HG02759 (cell line): ENCODE measurements at regions not wholly inside any gene's neighbourhood (a gene's known extent, or its start where the extent isn't known, plus 50 kb on each side); places are given as distances from the start of the nearest gene placed in this dataset.
A peak's percentile ranks its signal among the peaks of the same experiment; 100 is the strongest.

Source experiments
- ATAC-seq: cut with Tn5 transposase; IDR thresholded peaks from one replicate; pipeline ENCODE4 v1.9.1; 2021; ENCODE audit warnings: mild to moderate bottlenecking, moderate library complexity; ENCODE audit not compliant: unreplicated experiment

DNA sequence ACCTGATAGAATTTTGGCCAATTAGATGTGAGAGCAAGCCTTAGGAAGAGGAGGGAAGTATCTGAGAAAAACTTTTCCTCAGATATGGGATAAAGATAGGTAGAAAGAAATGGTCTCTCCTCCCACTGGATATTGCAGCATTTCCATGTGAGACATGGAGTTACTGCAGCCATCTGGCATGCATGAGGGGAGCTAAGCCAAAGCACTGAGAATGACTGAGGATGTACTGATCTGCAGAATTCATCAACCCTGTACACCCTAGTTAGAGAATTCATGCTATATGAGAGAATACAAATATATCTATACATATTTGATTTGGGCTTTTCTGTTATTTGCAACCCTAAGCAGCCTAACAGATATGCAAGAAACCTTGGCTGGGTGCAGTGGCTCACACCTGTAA, 52.5 kb upstream of the RPL34 start:
- no peak for ATAC-seq

GRCh38 chr4:108561116-108561515, 59.3 kb upstream of the RPL34 start:
- ATAC-seq, result no peak

GRCh38 chr4:108560616-108561015, 59.8 kb upstream of the RPL34 start:
- no peak for ATAC-seq

- no peak for ATAC-seq
These were observed 60.5 kb upstream of the RPL34 start for GRCh38 chr4:108559911-108560310.

GRCh38 chr4:108559068-108559793, 61.1 kb upstream of the RPL34 start:
- ATAC-seq, result no peak

DNA sequence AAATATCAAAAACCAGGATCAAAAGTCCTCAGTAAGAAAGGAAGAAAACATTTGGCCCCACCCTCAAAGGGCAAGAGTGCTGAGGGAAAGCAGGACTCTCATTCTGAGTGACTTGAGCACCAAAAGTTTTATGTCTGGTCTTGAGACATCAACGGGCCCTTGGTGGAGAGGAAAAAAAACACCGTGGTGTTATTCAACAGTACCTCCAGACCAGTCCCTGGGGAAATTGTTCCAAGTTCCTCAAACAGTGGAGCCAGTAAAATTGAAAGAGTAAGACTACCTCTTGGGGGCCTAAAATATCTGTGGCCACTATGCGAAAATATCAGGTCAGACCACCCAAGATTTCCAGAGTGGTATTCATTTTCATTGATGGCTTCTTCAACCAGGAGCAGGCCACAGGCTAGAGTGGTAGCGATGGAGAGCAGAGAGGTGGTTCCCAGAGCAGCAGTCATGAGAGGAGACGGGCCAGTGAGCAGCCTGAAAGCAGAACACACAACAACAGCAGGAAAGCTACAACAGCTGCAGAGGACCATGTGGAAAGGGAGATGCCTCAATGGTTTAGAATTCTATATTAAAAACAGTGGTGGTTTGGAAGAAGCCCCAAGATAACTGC, 63.7 kb upstream of the RPL34 start:
- peak; percentile 82 for ATAC-seq

DNA sequence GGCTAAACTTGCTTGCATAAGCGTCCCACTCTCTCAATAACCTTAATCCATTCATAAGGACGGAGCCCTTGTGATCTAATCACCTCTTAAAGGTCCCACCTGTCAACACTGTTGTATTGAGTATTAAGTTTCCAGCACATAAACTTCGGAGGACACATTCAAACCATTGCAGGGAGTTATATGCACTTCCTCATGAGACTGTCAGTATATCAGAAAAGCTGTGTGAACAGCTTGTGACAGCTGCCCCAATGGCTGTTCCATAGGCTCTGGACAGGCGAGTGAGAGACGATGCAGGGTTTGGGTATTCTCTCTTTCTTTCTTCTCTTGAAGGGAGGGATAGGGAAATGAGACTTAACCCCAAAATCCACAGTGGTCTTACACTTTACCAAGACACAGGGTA, 64.2 kb upstream of the RPL34 start:
- ATAC-seq, result no peak

GRCh38 chr4:108555701-108556100, 64.7 kb upstream of the RPL34 start:
- no peak for ATAC-seq

DNA sequence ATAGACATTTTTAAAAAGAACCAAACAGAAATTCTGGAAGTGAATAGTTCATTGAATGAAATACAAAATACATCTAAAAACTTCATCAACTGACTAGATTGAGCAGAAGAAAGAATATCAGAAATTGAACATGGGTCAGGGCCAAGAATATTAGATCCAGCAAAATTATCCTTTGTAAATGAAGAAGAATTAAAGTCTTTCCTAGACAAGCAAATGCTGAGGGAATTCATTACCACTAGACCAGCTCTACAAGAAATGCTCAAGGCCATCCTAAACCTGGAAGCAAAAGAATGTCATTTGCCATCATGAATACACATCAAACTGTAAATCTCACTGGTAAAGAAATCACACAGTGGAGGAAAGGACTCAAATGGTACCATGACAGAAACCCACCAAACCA, 72.7 kb upstream of the RPL34 start:
- ATAC-seq, result no peak

DNA sequence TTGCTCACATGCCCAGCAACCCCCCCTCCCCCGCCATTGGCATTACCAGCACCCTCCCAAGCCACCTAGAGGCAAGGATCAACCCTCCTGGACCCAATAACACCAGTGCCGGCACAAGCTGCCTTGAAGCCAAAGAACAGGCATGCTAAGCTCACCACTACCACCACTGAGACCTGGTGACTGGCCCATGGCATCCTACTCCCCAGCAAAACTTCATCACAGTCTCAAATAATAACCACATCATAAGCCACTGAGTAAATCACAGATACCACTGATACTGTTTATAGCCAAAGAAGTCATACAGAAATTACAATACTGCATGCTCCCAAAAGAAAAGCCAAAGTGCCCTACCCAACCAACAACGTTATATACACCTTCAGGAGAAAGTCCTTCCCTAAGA, 73.6 kb upstream of the RPL34 start:
- ATAC-seq, result no peak

- no peak for ATAC-seq
These were observed 75.9 kb upstream of the RPL34 start for GRCh38 chr4:108544481-108544880.

DNA sequence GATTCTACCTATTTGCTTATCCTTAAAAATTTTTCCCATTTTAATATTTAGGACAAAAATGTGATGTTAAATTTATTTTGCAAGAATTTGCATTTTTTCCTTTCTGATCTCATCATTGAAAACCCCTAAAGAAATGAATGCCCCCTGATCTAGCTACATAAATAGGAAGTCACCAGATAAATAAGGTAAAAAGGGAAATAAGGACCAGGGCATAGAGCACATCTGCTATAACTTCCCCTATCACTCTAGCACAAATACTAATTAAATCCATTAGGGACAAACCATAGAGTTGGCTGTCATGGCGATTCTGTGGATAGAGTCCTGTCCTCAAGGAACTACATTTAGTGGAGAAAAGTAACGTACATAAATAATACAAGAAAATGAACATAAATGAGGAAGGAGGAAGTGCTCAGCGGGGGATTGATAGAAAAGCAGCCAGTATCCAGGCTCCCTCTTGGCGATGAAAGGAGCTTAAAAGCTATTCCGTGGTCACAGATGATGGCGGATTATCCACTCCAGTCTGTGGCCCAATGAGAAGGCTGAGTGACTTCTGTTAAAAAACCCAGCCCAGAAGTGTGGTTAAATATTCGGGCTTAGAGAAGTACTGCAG, 76.9 kb upstream of the RPL34 start:
- no peak for ATAC-seq

DNA sequence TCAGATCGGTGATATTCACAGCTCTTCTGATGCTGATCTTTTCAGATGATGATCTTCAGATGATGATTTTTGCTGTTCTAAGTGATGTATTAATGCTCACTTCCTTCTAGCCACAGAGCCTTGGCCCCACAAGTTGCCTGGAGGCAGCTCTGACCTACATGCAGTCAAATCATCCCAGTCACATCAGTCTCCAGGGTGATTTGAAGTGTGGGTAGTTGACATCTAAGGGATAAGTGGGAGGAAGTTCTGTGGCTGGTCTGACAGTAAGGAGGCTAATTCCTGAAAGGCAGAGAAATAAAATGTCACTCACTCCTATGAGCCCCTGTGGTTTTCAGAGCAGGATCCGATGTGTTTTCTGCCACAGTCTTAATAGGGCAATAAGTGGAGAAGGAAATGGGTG, 79.8 kb upstream of the RPL34 start:
- ATAC-seq, result peak; percentile 64

DNA sequence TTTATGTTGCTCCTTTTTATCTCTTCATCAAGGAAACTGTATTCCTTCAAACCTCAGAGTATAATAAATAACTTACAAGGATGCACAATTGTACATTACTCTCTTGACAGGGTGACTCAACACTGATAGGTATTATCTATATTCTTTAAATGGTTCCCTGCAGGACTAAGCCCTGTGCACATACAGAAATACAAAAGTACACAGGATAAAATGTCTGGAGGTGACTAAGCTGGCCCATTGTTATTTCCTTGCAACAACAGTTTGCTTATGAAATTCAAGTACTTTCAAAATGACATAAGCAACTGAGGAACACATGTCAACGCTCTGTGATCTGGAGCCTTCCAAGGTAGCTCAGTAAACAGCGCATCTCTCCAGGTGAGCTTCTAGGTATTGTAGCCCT, 83.8 kb upstream of the RPL34 start:
- no peak for ATAC-seq

GRCh38 chr4:108535757-108536156, 84.6 kb upstream of the RPL34 start:
- no peak for ATAC-seq

GRCh38 chr4:108533876-108534275, 86.5 kb upstream of the RPL34 start:
- no peak for ATAC-seq

DNA sequence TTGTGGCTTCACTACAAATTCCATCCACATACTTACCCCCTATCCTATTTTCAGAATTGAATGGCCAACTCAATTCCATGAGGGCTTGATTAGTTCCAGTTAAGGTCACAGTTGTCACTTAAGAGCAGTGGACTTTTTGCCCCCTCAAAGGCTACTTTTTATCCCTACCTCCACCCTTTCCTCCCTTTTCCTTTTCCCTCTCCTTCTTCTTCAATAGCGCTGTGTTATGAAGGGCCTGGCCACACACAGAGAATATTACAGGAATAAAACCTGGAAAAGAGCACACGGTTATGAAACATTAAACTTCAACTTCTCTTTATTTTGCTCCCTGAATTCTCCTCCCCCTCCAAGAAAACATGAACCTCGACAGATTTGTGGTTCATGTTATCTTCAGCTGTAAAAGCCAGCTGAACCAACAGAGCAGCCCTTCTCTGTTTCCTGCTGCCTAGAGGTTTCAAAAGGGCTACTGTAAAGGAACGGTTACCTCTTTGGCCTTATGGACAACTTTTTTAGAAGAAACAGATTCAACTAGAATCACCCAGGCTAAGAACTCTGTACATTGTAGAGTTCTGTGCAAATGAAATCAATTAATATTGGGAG, 87.0 kb upstream of the RPL34 start:
- ATAC-seq, result no peak

DNA sequence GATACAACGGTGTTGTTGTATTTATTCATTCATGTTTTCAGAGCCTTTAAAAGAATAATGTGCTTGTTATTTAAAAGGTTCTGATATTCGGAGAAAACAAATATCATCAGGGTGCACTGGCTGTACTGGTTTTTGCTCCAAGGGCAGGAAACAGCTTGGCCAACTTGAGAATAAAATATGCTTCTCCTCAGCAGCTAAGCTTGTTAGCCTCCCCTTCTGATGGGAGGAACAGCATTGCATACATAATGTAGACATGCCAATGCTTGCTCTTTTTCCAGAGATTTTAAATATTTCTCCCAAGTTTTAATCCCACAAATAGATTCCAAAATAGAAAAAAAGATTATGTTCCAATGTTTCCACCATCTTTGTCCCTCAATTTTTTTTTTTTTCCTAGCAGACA, 87.6 kb upstream of the RPL34 start:
- no peak for ATAC-seq

DNA sequence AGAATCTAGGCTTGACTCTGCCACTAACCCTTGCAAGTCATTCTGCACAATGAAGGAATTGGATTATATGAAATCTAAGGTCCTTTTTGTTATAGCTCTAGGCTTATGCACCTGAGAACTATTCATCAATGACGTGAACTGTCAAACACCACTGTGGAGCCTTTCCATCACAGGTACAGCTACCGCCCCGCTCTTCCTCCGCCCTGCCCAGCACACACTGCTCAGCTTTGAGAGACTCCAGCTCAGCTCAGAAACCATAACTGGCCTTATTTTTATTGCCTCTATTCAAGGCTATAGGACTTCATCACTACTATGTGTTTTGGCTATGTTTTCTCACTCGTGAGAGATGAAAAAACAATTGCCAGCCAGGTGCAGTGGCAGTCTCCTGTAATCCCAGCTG, 88.2 kb upstream of the RPL34 start:
- no peak for ATAC-seq

DNA sequence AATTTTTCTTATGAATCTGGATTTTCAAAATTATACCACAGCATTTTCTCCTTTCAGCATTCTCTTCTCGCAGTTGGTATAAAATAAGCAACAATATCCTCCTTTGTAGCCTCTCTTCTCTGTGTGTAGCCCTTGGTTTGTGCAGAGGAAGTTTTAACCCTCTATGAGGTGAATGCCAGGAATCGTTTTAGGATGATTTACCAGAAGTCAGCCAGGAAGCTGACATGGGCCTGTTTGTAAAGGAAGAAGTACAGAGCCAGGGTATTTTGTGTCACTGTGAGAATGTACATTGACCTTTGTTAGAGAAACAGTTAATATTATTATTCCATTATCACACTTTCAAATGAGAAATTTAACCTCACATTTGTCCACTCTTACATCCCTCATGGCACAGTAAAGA, 88.9 kb upstream of the RPL34 start:
- ATAC-seq, result no peak

DNA sequence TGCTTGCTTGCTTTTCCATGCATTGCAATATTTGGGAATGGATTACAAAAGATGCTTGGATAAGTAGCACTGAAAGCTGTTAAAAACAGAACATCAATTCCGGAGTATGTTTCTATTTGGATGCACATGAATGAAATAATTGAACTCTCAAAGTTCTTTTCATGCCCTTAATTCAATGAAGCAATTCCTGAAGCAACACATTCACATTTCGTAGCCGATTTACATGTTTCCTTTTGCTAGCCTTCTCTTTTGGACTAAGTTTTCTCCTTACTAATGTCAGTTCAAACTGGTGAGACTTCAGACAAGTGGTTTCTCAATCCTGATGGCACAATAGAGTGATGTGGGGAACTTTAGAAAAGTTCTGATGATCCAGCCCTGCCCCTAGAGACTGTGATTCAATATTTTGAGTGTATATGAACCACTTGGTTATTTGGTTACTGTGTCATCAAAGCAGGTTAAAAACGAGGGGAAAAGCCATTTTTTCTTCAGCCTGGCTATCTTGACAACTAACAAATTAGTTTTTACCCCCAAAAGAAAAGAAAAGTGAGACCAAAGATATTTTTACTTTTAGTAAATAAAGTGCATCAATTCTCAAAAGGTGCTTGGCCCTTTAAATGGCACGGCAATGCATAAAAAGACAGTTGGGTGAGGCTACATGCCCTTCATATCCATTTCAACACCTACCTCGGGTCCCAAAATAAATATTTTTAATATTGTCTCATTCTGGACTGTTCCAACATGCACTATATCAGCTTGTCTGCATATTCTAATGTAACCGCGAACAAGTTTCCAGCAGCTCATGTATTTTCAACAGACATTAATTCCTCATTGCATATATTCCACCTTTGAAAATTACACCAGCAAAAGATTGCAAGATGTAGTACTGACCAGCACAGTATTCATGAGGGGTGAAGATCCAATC, 90.1 kb upstream of the RPL34 start:
- no peak for ATAC-seq
